ENCODE measurements at regions not wholly inside any gene's neighbourhood (a gene's known extent, or its start where the extent isn't known, plus 50 kb on each side); places are given as distances from the start of the nearest gene placed in this dataset.

- H3K9me3 Mint-ChIP-seq: no peaks in the 10 kb centered on the region
- no peak for DNase-seq
- peaks cover 14% of the 10 kb centered on the region for H3K27me3 Mint-ChIP-seq (ENCODE audit: low read depth, poor library complexity)
- no peak overlapping the region for H3K4me3 Mint-ChIP-seq
- no peaks in the 10 kb centered on the region for H3K36me3 Mint-ChIP-seq (ENCODE audit: low read depth)
- no peak overlapping the region for H3K27ac Mint-ChIP-seq
- H3K4me1 Mint-ChIP-seq: no peaks in the 10 kb centered on the region
- TF ChIP-seq CTCF (IDR thresholded peaks at IDR 0.05): no peak
Observed at GRCh38 chr15:91801836-91802534, 51.5 kb upstream of the SLCO3A1 start.

- Mint-ChIP-seq H3K27me3 (ENCODE audit: low read depth, poor library complexity) (peaks cover 11% of the 10 kb centered on the region), H3K4me1 (no peaks in the 10 kb centered on the region), H3K27ac (peak overlapping the region; percentile 46), H3K4me3 (no peak overlapping the region), H3K9me3 (no peaks in the 10 kb centered on the region), H3K36me3 (ENCODE audit: low read depth) (no peaks in the 10 kb centered on the region)
- no peak for DNase-seq
- TF ChIP-seq CTCF (IDR thresholded peaks at IDR 0.05): no peak
Observed at GRCh38 chr15:91803260-91803659, 50.2 kb upstream of the SLCO3A1 start.
